SK-N-SH treated with all-trans-retinoic acid at 6 μM for 48 hours (cell line): ENCODE measurements at regions not wholly inside any gene's neighbourhood (a gene's known extent, or its start where the extent isn't known, plus 50 kb on each side); places are given as distances from the start of the nearest gene placed in this dataset.

Experiments
- ATAC-seq: fragments of 200-7000 bp; cut with Tn5 transposase; 3 replicates; pipeline ENCODE4 v1.9.1; 2020; ENCODE audit warnings: mild to moderate bottlenecking, moderate library complexity
- ARNTL ChIP-seq: fragments of 450-650 bp; formaldehyde crosslinking; IDR thresholded peaks from 2 replicates; pipeline ENCODE4 v1.5.0; 2020; ENCODE audit warnings: low read depth, mild to moderate bottlenecking, moderate library complexity, borderline replicate concordance
- ESRRG ChIP-seq: fragments of 250-450 bp; sonication (Bioruptor Pico); IDR thresholded peaks from 2 replicates; pipeline ENCODE4 v1.6.1; 2021; ENCODE audit warnings: mild to moderate bottlenecking
- GLIS3 ChIP-seq: fragments of 250-450 bp; sonication (Bioruptor Pico); IDR thresholded peaks from 2 replicates; pipeline ENCODE4 v1.5.0; 2020; ENCODE audit warnings: mild to moderate bottlenecking, moderate library complexity
- ISL1 ChIP-seq: fragments of 250-450 bp; sonication (Bioruptor Pico); IDR thresholded peaks from 2 replicates; pipeline ENCODE4 v2.1.2; 2022; ENCODE audit warnings: mild to moderate bottlenecking, moderate library complexity
- OSR1 ChIP-seq: fragments of 250-450 bp; sonication (Bioruptor Pico); IDR thresholded peaks from 2 replicates; pipeline ENCODE4 v1.8.0; 2022; ENCODE audit warnings: moderate library complexity, mild to moderate bottlenecking, inconsistent platforms
- PPARA ChIP-seq: fragments of 250-450 bp; sonication (Bioruptor Pico); IDR thresholded peaks from 2 replicates; pipeline ENCODE4 v1.5.0; 2020; ENCODE audit warnings: mild to moderate bottlenecking, borderline replicate concordance
- RARB ChIP-seq: fragments of 250-450 bp; sonication (Bioruptor Pico); IDR thresholded peaks from 2 replicates; pipeline ENCODE4 v1.8.0; 2021; ENCODE audit warnings: mild to moderate bottlenecking, moderate library complexity
- SNAI2 ChIP-seq: fragments of 250-450 bp; sonication (Bioruptor Pico); IDR thresholded peaks from 2 replicates; pipeline ENCODE4 v1.5.0; 2020; ENCODE audit warnings: mild to moderate bottlenecking, moderate library complexity
- TCF4 ChIP-seq: fragments of 250-450 bp; sonication (Bioruptor Pico); IDR thresholded peaks from 2 replicates; pipeline ENCODE4 v1.8.0; 2021; ENCODE audit warnings: mild to moderate bottlenecking, moderate library complexity, borderline replicate concordance
- TOX ChIP-seq: fragments of 250-450 bp; sonication (Bioruptor Pico); IDR thresholded peaks from 2 replicates; pipeline ENCODE4 v1.8.0; 2021; ENCODE audit warnings: mild to moderate bottlenecking, moderate library complexity, borderline replicate concordance
- ZC3H10 ChIP-seq: fragments of 250-450 bp; sonication (Bioruptor Pico); IDR thresholded peaks from 2 replicates; pipeline ENCODE4 v1.5.1; 2021; ENCODE audit warnings: mild to moderate bottlenecking, moderate library complexity
- ZFP30 ChIP-seq: fragments of 450-650 bp; formaldehyde crosslinking; IDR thresholded peaks from 2 replicates; pipeline ENCODE4 v1.5.0; 2022; ENCODE audit warnings: mild to moderate bottlenecking, moderate library complexity
- ZNF70 ChIP-seq: fragments of 450-650 bp; formaldehyde crosslinking; IDR thresholded peaks from 2 replicates; pipeline ENCODE4 v1.5.0; 2020; ENCODE audit warnings: mild to moderate bottlenecking, moderate library complexity
- ZNF8 ChIP-seq: fragments of 450-650 bp; formaldehyde crosslinking; IDR thresholded peaks from 2 replicates; pipeline ENCODE4 v1.5.0; 2020; ENCODE audit warnings: mild to moderate bottlenecking, moderate library complexity
- TF ChIP-seq, protein P1 (sequence below): fragments of 250-450 bp; sonication (Bioruptor Pico); IDR thresholded peaks from 2 replicates; pipeline ENCODE4 v1.5.1; 2021; ENCODE audit warnings: mild to moderate bottlenecking, moderate library complexity
- TF ChIP-seq, protein P2 (sequence below): fragments of 250-450 bp; sonication (Bioruptor Pico); IDR thresholded peaks from 2 replicates; pipeline ENCODE4 v1.8.0; 2020; ENCODE audit warnings: mild to moderate bottlenecking, moderate library complexity, borderline replicate concordance
- TF ChIP-seq, protein P3 (sequence below): fragments of 250-450 bp; sonication (Bioruptor Pico); IDR thresholded peaks from 2 replicates; pipeline ENCODE4 v1.8.0; 2021; ENCODE audit warnings: low read depth, mild to moderate bottlenecking, moderate library complexity, borderline replicate concordance
- TF ChIP-seq, protein P4 (sequence below): fragments of 250-450 bp; sonication (Bioruptor Pico); IDR thresholded peaks from 2 replicates; pipeline ENCODE4 v1.5.1; 2020; ENCODE audit warnings: low read depth, mild to moderate bottlenecking, moderate library complexity
- TF ChIP-seq, protein P5 (sequence below): fragments of 250-450 bp; sonication (Bioruptor Pico); IDR thresholded peaks from 2 replicates; pipeline ENCODE4 v1.5.0; 2020; ENCODE audit warnings: mild to moderate bottlenecking, moderate library complexity

DNA sequence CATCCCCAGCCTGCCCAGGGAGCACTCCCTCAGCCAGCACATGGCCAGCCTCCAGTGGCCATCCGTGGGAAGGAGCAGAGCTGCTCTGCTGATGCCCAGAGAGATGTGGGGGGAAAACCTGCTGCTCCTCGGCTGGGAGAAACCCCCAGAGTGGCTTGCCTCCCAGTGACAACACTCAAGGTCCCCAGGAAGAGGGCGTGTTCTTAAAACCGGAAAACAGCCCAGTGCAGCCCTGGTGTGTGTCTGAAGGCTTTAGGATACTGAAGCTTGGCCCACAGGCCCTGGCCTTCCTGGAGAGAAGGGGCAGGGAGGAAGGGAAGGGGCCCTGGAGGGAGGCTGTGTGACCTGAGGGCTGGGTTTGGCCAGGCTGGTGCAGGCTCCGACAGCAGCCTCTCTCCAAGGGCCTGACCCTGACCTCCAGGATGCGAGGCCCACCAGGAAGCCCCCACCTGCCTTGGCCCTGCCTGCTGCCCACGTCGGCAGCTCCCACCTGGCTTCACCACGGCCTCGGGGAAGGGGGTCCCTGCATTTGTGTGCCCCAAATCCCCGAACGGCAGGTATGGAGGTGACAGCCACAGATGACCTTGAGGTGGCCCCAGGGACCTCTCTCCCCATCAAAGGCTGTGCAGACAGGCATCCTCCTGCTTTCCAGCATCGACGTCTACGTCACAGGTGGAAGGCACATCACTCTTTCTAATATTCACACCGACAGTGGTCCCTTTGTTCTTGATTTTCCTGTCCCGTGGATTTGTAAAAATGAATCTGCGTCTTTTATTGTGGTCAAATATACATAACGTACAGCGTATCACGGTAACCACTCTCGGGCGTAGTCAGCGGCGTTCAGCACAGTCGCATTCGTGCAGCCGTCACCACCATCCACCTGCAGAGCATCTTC lies 190.0 kb upstream of the C14orf180 start:
- TF ChIP-seq ZC3H10 (CRISPR knock-in tag): no peak
- TF ChIP-seq ISL1 (CRISPR knock-in tag): no peak
- no peak for TF ChIP-seq OSR1
- TF ChIP-seq, protein P1, sequence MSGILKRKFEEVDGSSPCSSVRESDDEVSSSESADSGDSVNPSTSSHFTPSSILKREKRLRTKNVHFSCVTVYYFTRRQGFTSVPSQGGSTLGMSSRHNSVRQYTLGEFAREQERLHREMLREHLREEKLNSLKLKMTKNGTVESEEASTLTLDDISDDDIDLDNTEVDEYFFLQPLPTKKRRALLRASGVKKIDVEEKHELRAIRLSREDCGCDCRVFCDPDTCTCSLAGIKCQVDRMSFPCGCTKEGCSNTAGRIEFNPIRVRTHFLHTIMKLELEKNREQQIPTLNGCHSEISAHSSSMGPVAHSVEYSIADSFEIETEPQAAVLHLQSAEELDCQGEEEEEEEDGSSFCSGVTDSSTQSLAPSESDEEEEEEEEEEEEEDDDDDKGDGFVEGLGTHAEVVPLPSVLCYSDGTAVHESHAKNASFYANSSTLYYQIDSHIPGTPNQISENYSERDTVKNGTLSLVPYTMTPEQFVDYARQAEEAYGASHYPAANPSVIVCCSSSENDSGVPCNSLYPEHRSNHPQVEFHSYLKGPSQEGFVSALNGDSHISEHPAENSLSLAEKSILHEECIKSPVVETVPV (CRISPR knock-in tag): no peak
- TF ChIP-seq ZNF8 (CRISPR knock-in tag): no peak
- no peak for TF ChIP-seq SNAI2 (CRISPR knock-in tag)
- no peak for TF ChIP-seq RARB (CRISPR knock-in tag)
- TF ChIP-seq, protein P2, sequence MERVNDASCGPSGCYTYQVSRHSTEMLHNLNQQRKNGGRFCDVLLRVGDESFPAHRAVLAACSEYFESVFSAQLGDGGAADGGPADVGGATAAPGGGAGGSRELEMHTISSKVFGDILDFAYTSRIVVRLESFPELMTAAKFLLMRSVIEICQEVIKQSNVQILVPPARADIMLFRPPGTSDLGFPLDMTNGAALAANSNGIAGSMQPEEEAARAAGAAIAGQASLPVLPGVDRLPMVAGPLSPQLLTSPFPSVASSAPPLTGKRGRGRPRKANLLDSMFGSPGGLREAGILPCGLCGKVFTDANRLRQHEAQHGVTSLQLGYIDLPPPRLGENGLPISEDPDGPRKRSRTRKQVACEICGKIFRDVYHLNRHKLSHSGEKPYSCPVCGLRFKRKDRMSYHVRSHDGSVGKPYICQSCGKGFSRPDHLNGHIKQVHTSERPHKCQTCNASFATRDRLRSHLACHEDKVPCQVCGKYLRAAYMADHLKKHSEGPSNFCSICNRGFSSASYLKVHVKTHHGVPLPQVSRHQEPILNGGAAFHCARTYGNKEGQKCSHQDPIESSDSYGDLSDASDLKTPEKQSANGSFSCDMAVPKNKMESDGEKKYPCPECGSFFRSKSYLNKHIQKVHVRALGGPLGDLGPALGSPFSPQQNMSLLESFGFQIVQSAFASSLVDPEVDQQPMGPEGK (CRISPR knock-in tag): no peak
- no peak for TF ChIP-seq GLIS3 (CRISPR knock-in tag)
- TF ChIP-seq, protein P3, sequence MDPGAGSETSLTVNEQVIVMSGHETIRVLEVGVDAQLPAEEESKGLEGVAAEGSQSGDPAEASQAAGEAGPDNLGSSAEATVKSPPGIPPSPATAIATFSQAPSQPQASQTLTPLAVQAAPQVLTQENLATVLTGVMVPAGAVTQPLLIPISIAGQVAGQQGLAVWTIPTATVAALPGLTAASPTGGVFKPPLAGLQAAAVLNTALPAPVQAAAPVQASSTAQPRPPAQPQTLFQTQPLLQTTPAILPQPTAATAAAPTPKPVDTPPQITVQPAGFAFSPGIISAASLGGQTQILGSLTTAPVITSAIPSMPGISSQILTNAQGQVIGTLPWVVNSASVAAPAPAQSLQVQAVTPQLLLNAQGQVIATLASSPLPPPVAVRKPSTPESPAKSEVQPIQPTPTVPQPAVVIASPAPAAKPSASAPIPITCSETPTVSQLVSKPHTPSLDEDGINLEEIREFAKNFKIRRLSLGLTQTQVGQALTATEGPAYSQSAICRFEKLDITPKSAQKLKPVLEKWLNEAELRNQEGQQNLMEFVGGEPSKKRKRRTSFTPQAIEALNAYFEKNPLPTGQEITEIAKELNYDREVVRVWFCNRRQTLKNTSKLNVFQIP (CRISPR knock-in tag): no peak
- no peak for TF ChIP-seq TOX (CRISPR knock-in tag)
- no peak for TF ChIP-seq ZFP30 (CRISPR knock-in tag)
- TF ChIP-seq, protein P4, sequence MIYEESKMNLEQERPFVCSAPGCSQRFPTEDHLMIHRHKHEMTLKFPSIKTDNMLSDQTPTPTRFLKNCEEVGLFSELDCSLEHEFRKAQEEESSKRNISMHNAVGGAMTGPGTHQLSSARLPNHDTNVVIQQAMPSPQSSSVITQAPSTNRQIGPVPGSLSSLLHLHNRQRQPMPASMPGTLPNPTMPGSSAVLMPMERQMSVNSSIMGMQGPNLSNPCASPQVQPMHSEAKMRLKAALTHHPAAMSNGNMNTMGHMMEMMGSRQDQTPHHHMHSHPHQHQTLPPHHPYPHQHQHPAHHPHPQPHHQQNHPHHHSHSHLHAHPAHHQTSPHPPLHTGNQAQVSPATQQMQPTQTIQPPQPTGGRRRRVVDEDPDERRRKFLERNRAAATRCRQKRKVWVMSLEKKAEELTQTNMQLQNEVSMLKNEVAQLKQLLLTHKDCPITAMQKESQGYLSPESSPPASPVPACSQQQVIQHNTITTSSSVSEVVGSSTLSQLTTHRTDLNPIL (CRISPR knock-in tag): no peak
- no peak for TF ChIP-seq PPARA (CRISPR knock-in tag)
- TF ChIP-seq, protein P5, sequence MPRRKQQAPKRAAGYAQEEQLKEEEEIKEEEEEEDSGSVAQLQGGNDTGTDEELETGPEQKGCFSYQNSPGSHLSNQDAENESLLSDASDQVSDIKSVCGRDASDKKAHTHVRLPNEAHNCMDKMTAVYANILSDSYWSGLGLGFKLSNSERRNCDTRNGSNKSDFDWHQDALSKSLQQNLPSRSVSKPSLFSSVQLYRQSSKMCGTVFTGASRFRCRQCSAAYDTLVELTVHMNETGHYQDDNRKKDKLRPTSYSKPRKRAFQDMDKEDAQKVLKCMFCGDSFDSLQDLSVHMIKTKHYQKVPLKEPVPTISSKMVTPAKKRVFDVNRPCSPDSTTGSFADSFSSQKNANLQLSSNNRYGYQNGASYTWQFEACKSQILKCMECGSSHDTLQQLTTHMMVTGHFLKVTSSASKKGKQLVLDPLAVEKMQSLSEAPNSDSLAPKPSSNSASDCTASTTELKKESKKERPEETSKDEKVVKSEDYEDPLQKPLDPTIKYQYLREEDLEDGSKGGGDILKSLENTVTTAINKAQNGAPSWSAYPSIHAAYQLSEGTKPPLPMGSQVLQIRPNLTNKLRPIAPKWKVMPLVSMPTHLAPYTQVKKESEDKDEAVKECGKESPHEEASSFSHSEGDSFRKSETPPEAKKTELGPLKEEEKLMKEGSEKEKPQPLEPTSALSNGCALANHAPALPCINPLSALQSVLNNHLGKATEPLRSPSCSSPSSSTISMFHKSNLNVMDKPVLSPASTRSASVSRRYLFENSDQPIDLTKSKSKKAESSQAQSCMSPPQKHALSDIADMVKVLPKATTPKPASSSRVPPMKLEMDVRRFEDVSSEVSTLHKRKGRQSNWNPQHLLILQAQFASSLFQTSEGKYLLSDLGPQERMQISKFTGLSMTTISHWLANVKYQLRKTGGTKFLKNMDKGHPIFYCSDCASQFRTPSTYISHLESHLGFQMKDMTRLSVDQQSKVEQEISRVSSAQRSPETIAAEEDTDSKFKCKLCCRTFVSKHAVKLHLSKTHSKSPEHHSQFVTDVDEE (CRISPR knock-in tag): no peak
- ATAC-seq: no peak

DNA sequence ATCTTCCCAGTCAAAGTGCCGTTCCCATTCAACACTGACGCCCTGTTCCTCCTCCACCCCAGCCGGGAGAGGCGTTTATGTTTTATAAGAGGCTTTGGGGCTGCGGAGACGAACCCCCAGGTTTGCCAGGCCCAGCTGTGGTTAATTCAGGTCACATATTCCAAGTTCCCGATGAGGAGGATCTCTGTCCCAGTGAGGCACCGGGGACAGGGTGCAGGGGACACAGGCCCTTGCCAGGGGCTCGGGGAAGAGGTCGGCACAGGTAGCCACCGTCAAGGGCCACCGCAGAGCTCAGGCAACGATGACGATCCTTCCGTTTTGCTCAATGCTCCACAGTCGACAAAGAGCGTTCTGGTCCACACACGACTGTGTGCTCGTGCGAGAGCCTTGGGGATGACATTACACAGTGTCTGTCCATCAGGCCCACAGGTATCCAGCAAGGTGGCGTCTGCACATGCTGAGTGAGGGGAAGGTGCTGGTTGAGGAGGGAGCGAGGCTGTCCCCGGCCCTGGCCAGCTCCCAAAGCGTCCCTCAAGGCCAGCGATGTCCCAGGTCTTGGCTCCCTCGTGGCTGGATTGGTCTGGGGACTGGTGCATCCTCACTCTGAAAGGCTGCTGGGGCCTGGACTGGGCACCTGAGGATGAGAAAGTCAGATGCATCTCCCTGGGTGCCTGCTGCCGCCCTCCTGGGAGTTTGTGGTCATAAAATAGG lies 189.2 kb upstream of the C14orf180 start:
- ATAC-seq: no peak
- TF ChIP-seq ZNF8 (CRISPR knock-in tag) (no peak), TCF4 (CRISPR knock-in tag) (no peak), ZNF70 (CRISPR knock-in tag) (no peak), ARNTL (CRISPR knock-in tag) (no peak), SNAI2 (CRISPR knock-in tag) (no peak), ESRRG (CRISPR knock-in tag) (no peak), RARB (CRISPR knock-in tag) (no peak)
- TF ChIP-seq, protein P1 (CRISPR knock-in tag): no peak
